GM19025 (cell line): ENCODE measurements at regions not wholly inside any gene's neighbourhood (a gene's known extent, or its start where the extent isn't known, plus 50 kb on each side); places are given as distances from the start of the nearest gene placed in this dataset.
"Not testable (repeated sequence)": the region's sequence is repeated elsewhere in the genome, so short reads cannot be mapped to it uniquely, and the experiment has no call there.

ENCODE experiments used
- ATAC-seq: cut with Tn5 transposase; IDR thresholded peaks from one replicate; pipeline ENCODE4 v1.9.1; 2021; ENCODE audit warnings: mild to moderate bottlenecking, low read depth, moderate library complexity; ENCODE audit not compliant: unreplicated experiment

- not testable (repeated sequence) for ATAC-seq
These were observed 650.6 kb upstream of the USP24 start for GRCh38 chr1:55865778-55866177.

GRCh38 chr1:55864251-55864650 is 649.1 kb upstream of the USP24 start:
- ATAC-seq = no peak

GRCh38 chr1:55861676-55862340 is 646.6 kb upstream of the USP24 start:
- ATAC-seq = no peak

- no peak for ATAC-seq
These were observed 645.8 kb upstream of the USP24 start for GRCh38 chr1:55860798-55861519.

GRCh38 chr1:55860326-55860725 is 645.2 kb upstream of the USP24 start:
- ATAC-seq = no peak

- ATAC-seq = no peak
These were observed 639.7 kb upstream of the USP24 start for GRCh38 chr1:55854911-55855310.

- ATAC-seq = no peak
These were observed 633.7 kb upstream of the USP24 start for GRCh38 chr1:55848906-55849305.

- no peak for ATAC-seq
These were observed 630.9 kb upstream of the USP24 start for GRCh38 chr1:55846051-55846450.

- ATAC-seq = no peak
These were observed 629.2 kb upstream of the USP24 start for GRCh38 chr1:55844322-55844721.

- no peak for ATAC-seq
These were observed 624.5 kb upstream of the USP24 start for GRCh38 chr1:55839626-55840025.

- no peak for ATAC-seq
These were observed 624.1 kb upstream of the USP24 start for GRCh38 chr1:55839221-55839620.

GRCh38 chr1:55836086-55836485 is 620.9 kb upstream of the USP24 start:
- ATAC-seq = no peak

GRCh38 chr1:55833529-55834091 is 618.4 kb upstream of the USP24 start:
- ATAC-seq = no peak

GRCh38 chr1:55831759-55832158 is 616.6 kb upstream of the USP24 start:
- no peak for ATAC-seq

GRCh38 chr1:55828044-55828443 is 612.9 kb upstream of the USP24 start:
- ATAC-seq = no peak

- ATAC-seq = no peak
These were observed 612.2 kb upstream of the USP24 start for GRCh38 chr1:55827350-55827749.

GRCh38 chr1:55826381-55827080 is 611.4 kb upstream of the USP24 start:
- no peak for ATAC-seq

GRCh38 chr1:55825461-55825860 is 610.3 kb upstream of the USP24 start:
- no peak for ATAC-seq

GRCh38 chr1:55824251-55824640 is 609.1 kb upstream of the USP24 start:
- ATAC-seq = no peak

GRCh38 chr1:55823541-55824250 is 608.5 kb upstream of the USP24 start:
- no peak for ATAC-seq

- no peak for ATAC-seq
These were observed 607.7 kb upstream of the USP24 start for GRCh38 chr1:55822891-55823290.
